Ishikawa (cell line): ENCODE measurements at regions not wholly inside any gene's neighbourhood (a gene's known extent, or its start where the extent isn't known, plus 50 kb on each side); places are given as distances from the start of the nearest gene placed in this dataset.

ENCODE experiments used
- CEBPB ChIP-seq: IDR thresholded peaks from 2 replicates; pipeline ENCODE4 v1.6.1; 2012
- CREB1 ChIP-seq: IDR thresholded peaks from 2 replicates; pipeline ENCODE4 v1.6.1; 2012; ENCODE audit warnings: low read depth
- EGR1 ChIP-seq: IDR thresholded peaks from 2 replicates; pipeline ENCODE4 v1.6.1; 2012
- EP300 ChIP-seq: IDR thresholded peaks from 2 replicates; pipeline ENCODE4 v1.6.1; 2012; ENCODE audit warnings: borderline replicate concordance
- FOXM1 ChIP-seq: IDR thresholded peaks from 2 replicates; pipeline ENCODE4 v1.6.1; 2012; ENCODE audit warnings: low read depth, borderline replicate concordance
- NFIC ChIP-seq: IDR thresholded peaks from 2 replicates; pipeline ENCODE4 v1.6.1; 2012
- RAD21 ChIP-seq: IDR thresholded peaks from 2 replicates; pipeline ENCODE4 v1.6.1; 2012; ENCODE audit warnings: low read depth
- TAF1 ChIP-seq: IDR thresholded peaks from 2 replicates; pipeline ENCODE4 v1.6.1; 2012; ENCODE audit warnings: low read depth, mild to moderate bottlenecking
- TCF12 ChIP-seq: IDR thresholded peaks from 2 replicates; pipeline ENCODE4 v1.6.1; 2012; ENCODE audit warnings: low read depth
- YY1 ChIP-seq: IDR thresholded peaks from 2 replicates; pipeline ENCODE4 v1.6.1; 2012; ENCODE audit warnings: low read depth
- ZBTB7A ChIP-seq: IDR thresholded peaks from 2 replicates; pipeline ENCODE4 v1.6.1; 2012; ENCODE audit warnings: low read depth
- TF ChIP-seq, protein P1 (sequence below): IDR thresholded peaks from 2 replicates; pipeline ENCODE4 v1.6.1; 2012
- TF ChIP-seq, protein P2 (sequence below): IDR thresholded peaks from 2 replicates; pipeline ENCODE4 v1.6.1; 2012; ENCODE audit warnings: low read depth, mild to moderate bottlenecking
- TF ChIP-seq, protein P3 (sequence below): IDR thresholded peaks from 2 replicates; pipeline ENCODE4 v1.6.1; 2012

DNA sequence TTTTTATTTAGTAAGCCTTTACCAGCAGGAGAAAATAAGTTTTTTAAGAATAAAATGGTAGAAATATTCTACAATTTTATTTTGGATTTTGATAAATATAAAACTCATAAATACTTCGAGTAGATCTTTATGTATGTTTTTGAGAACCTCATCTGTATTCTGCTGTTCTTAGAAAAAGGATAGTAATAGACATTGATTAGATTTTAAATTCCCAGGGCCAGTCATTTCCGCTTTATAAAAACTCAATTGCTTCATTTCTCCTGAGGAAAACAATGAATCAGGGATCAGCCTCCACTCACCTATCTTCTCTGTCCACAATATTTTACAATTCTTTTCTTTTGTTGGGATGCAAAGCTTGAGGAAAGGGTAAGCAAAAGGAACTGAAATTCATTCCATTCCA lies 1983.5 kb upstream of the C9orf72 start:
- TF ChIP-seq FOXM1 = no peak
- TF ChIP-seq, protein P1, sequence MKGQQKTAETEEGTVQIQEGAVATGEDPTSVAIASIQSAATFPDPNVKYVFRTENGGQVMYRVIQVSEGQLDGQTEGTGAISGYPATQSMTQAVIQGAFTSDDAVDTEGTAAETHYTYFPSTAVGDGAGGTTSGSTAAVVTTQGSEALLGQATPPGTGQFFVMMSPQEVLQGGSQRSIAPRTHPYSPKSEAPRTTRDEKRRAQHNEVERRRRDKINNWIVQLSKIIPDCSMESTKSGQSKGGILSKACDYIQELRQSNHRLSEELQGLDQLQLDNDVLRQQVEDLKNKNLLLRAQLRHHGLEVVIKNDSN = no peak
- TF ChIP-seq, protein P2, sequence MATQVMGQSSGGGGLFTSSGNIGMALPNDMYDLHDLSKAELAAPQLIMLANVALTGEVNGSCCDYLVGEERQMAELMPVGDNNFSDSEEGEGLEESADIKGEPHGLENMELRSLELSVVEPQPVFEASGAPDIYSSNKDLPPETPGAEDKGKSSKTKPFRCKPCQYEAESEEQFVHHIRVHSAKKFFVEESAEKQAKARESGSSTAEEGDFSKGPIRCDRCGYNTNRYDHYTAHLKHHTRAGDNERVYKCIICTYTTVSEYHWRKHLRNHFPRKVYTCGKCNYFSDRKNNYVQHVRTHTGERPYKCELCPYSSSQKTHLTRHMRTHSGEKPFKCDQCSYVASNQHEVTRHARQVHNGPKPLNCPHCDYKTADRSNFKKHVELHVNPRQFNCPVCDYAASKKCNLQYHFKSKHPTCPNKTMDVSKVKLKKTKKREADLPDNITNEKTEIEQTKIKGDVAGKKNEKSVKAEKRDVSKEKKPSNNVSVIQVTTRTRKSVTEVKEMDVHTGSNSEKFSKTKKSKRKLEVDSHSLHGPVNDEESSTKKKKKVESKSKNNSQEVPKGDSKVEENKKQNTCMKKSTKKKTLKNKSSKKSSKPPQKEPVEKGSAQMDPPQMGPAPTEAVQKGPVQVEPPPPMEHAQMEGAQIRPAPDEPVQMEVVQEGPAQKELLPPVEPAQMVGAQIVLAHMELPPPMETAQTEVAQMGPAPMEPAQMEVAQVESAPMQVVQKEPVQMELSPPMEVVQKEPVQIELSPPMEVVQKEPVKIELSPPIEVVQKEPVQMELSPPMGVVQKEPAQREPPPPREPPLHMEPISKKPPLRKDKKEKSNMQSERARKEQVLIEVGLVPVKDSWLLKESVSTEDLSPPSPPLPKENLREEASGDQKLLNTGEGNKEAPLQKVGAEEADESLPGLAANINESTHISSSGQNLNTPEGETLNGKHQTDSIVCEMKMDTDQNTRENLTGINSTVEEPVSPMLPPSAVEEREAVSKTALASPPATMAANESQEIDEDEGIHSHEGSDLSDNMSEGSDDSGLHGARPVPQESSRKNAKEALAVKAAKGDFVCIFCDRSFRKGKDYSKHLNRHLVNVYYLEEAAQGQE = no peak
- no peak for TF ChIP-seq NFIC
- no peak for TF ChIP-seq EP300
- no peak for TF ChIP-seq YY1
- TF ChIP-seq EGR1 = no peak
- no peak for TF ChIP-seq CEBPB
- no peak for TF ChIP-seq TAF1
- TF ChIP-seq CREB1 = no peak
- no peak for TF ChIP-seq RAD21
- TF ChIP-seq, protein P3, sequence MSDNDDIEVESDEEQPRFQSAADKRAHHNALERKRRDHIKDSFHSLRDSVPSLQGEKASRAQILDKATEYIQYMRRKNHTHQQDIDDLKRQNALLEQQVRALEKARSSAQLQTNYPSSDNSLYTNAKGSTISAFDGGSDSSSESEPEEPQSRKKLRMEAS = no peak
- TF ChIP-seq ZBTB7A = no peak
- TF ChIP-seq TCF12 = no peak
